ENCODE measurements at regions not wholly inside any gene's neighbourhood (a gene's known extent, or its start where the extent isn't known, plus 50 kb on each side); places are given as distances from the start of the nearest gene placed in this dataset.

DNA sequence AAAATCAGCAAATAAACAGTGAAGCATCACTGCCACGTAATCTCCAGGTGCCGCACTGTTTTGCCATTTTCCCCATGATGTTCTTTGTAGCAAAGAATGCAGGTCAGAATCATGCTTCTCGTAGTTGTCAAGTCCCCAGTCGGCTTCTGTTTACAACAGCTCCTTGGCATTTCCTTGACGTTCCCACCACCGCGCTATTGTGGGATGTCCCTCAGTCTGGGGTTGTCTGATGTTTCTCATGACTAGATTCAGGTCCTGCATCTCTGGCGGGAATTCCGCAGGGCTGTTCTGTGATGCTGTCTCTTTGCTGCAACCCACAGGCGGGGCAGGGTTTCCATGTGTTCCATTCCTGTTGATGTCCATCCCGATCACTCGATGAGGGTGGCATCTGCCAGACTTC lies 117.9 kb upstream of the SMAD3 start:
- no peak for TF ChIP-seq CTCF (IDR thresholded peaks at IDR 0.05)
- no peaks in the 10 kb centered on the region for H3K36me3 ChIP-seq
- no peak overlapping the region for H3K27ac ChIP-seq
- no peaks in the 10 kb centered on the region for H3K4me1 ChIP-seq (ENCODE audit: control insufficient read depth in 1 of 2, insufficient read depth in 1 of 2, low read depth in 1 of 2, low read length in 1 of 2)
- peaks cover 4% of the 10 kb centered on the region for H3K27me3 ChIP-seq
- H3K4me3 ChIP-seq (ENCODE audit: low read depth in 1 of 2, low read length in 1 of 2): no peak overlapping the region
- H3K9me3 ChIP-seq: no peaks in the 10 kb centered on the region

DNA sequence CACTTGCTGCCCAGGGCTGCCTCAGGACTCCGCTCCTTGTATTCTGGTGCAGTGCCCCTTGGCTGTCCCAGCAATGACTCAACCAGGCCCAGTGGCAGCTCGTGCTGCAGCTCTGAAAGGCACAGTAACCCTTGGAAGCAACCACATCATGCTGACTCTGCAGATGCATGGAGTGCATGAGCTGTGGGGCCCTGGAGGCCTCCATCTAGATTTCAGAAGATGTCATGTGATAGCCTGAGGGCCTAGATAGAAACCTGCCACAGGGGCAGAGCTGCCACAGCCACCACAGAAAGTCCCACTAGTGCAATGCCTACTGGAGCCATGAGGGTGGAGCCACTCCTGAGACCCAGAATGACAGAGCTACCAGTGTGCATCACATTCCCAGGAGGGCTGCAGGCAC lies 117.1 kb upstream of the SMAD3 start:
- TF ChIP-seq CTCF (IDR thresholded peaks at IDR 0.05): no peak
- no peak overlapping the region for H3K4me3 ChIP-seq (ENCODE audit: low read depth in 1 of 2, low read length in 1 of 2)
- no peak overlapping the region for H3K27ac ChIP-seq
- no peaks in the 10 kb centered on the region for H3K9me3 ChIP-seq
- peaks cover 4% of the 10 kb centered on the region for H3K27me3 ChIP-seq
- no peaks in the 10 kb centered on the region for H3K36me3 ChIP-seq
- no peaks in the 10 kb centered on the region for H3K4me1 ChIP-seq (ENCODE audit: control insufficient read depth in 1 of 2, insufficient read depth in 1 of 2, low read depth in 1 of 2, low read length in 1 of 2)

- Histone ChIP-seq H3K9me3 (no peaks in the 10 kb centered on the region), H3K4me3 (ENCODE audit: low read depth in 1 of 2, low read length in 1 of 2) (no peak overlapping the region), H3K27me3 (peaks cover 4% of the 10 kb centered on the region), H3K27ac (no peak overlapping the region), H3K36me3 (no peaks in the 10 kb centered on the region), H3K4me1 (ENCODE audit: control insufficient read depth in 1 of 2, insufficient read depth in 1 of 2, low read depth in 1 of 2, low read length in 1 of 2) (no peaks in the 10 kb centered on the region)
- TF ChIP-seq CTCF (IDR thresholded peaks at IDR 0.05): no peak
Measured at GRCh38 chr15:66950114-66950513, 115.3 kb upstream of the SMAD3 start.

- Histone ChIP-seq H3K27ac (no peak overlapping the region), H3K9me3 (no peaks in the 10 kb centered on the region), H3K36me3 (no peaks in the 10 kb centered on the region), H3K4me1 (ENCODE audit: control insufficient read depth in 1 of 2, insufficient read depth in 1 of 2, low read depth in 1 of 2, low read length in 1 of 2) (no peaks in the 10 kb centered on the region), H3K27me3 (peaks cover 4% of the 10 kb centered on the region), H3K4me3 (ENCODE audit: low read depth in 1 of 2, low read length in 1 of 2) (no peak overlapping the region)
- no peak for TF ChIP-seq CTCF (IDR thresholded peaks at IDR 0.05)
Measured at GRCh38 chr15:66951531-66952320, 113.7 kb upstream of the SMAD3 start.

DNA sequence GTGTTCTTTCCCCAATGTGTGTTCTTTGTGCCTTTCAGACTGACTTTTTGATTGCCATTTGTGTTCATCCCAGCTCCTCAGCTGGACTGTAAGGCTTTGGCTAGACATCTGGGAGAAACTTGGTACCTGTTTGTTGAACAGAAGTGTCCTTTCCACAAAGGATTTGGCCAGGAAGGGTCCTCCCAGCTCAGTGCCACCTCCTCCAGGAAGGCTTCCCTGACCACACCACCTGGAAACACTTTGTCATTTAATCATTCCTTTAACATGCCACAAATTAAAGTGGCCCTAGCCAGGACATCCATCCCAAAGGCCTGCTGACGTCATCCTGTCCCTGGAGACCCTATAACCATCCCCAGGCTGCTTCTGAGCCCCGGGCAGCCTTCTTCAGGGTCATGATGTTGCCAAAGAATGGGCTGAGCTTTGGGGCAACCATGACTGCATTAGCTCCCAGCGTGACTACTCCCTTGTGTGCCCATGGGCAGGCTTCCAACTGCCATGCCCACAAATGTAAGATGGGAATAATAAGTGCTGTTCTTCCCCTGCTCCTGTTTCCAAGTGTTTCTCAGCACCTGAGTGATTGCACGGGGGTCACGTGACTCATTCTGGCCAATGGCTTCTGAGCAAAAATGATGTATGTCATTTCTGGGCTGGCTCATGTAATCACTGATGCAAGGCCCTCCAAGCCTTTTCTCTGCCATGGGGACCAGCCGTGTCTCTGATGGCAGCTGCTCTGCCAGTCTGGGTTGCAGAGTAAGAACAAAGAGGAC lies 112.5 kb upstream of the SMAD3 start:
- Histone ChIP-seq H3K36me3 (no peaks in the 10 kb centered on the region), H3K27ac (no peak overlapping the region), H3K4me1 (ENCODE audit: control insufficient read depth in 1 of 2, insufficient read depth in 1 of 2, low read depth in 1 of 2, low read length in 1 of 2) (no peaks in the 10 kb centered on the region), H3K4me3 (ENCODE audit: low read depth in 1 of 2, low read length in 1 of 2) (no peak overlapping the region), H3K9me3 (no peaks in the 10 kb centered on the region), H3K27me3 (peaks cover 4% of the 10 kb centered on the region)
- TF ChIP-seq CTCF (IDR thresholded peaks at IDR 0.05): no peak
